SK-N-SH (cell line): ENCODE measurements at regions not wholly inside any gene's neighbourhood (a gene's known extent, or its start where the extent isn't known, plus 50 kb on each side); places are given as distances from the start of the nearest gene placed in this dataset.
"Not testable (repeated sequence)": the region's sequence is repeated elsewhere in the genome, so short reads cannot be mapped to it uniquely, and the experiment has no call there.

Experiments used
- CTCF ChIA-PET: fragments of 300-600, 350-600 bp; formaldehyde crosslinking; extraction: SDS; loops from one replicate; lab custom pipeline; 2021; lab: Yijun Ruan, JAX
- POLR2A ChIA-PET: fragments of 350-600 bp; sonication (Branson Sonifier 250); formaldehyde crosslinking; extraction: SDS; loops from one replicate; lab custom pipeline; 2020; ENCODE audit warnings: antibody characterized with exemption, inconsistent platforms; lab: Yijun Ruan, JAX
- DNase-seq: peaks from one replicate; pipeline ENCODE4 v3.0.0; 2012
- H2AFZ ChIP-seq: fragments of 200-600 bp; sonication (generic); 2 replicates; pipeline ENCODE4 v1.8.1; 2016; ENCODE audit warnings: antibody characterized with exemption, mild to moderate bottlenecking, low read depth
- H3F3A ChIP-seq: fragments of 200-600 bp; sonication (generic); replicated peaks from 2 replicates; pipeline ENCODE3; 2016; ENCODE audit warnings: antibody characterized with exemption, mild to moderate bottlenecking; ENCODE audit not compliant: insufficient read depth
- H3K27ac ChIP-seq, 2 experiments: fragments of 200-500 bp in 1 of 2; fragments of 200-600 bp in 1 of 2; sonication (Bioruptor generic) in 1 of 2; sonication (generic), shearing (Covaris generic) in 1 of 2; 2 replicates each; pipeline versions ENCODE4 v1.5.1 to v1.6.1; 2014 to 2016; ENCODE audit warnings: low read depth in 2 of 2, inconsistent platforms in 1 of 2, low read length in 1 of 2, mild to moderate bottlenecking in 1 of 2, mixed read lengths in 1 of 2
- H3K27me3 ChIP-seq: fragments of 200-600 bp; sonication (generic), shearing (Covaris generic); 2 replicates; pipeline ENCODE4 v1.6.1; 2016; ENCODE audit warnings: mixed run types; ENCODE audit not compliant: insufficient read depth
- H3K36me3 ChIP-seq, 2 experiments: fragments of 200-500 bp in 1 of 2; fragments of 200-600 bp in 1 of 2; sonication (Bioruptor generic) in 1 of 2; sonication (generic) in 1 of 2; replicated peaks in 1 of 2; 2 replicates each; pipeline versions ENCODE3 to v1.5.1; 2014 to 2016; ENCODE audit warnings: low read length in 1 of 2, mild to moderate bottlenecking in 1 of 2; ENCODE audit not compliant: insufficient read depth in 2 of 2, control insufficient read depth in 1 of 2
- H3K4me1 ChIP-seq, 2 experiments: fragments of 200-500 bp in 1 of 2; fragments of 200-600 bp in 1 of 2; sonication (Bioruptor generic) in 1 of 2; sonication (generic), shearing (Covaris generic) in 1 of 2; 2 replicates each; pipeline versions ENCODE4 v1.5.1 to v1.6.1; 2014 to 2016; ENCODE audit warnings: low read depth in 1 of 2, low read length in 1 of 2, mixed run types in 1 of 2; ENCODE audit not compliant: insufficient read depth in 2 of 2, control insufficient read depth in 1 of 2
- H3K4me2 ChIP-seq: fragments of 200-600 bp; sonication (generic), shearing (Covaris generic); 2 replicates; pipeline ENCODE4 v1.6.1; 2017; ENCODE audit warnings: mixed run types
- H3K4me3 ChIP-seq, 2 experiments: fragments of 200-500 bp in 1 of 2; fragments of 200-600 bp in 1 of 2; sonication (Bioruptor generic) in 1 of 2; sonication (generic), shearing (Covaris generic) in 1 of 2; 2 replicates each; pipeline versions ENCODE4 v1.5.1 to v1.8.1; 2014 to 2016; ENCODE audit warnings: low read depth in 2 of 2, inconsistent platforms in 1 of 2, low read length in 1 of 2, mild to moderate bottlenecking in 1 of 2, mixed read lengths in 1 of 2, moderate library complexity in 1 of 2
- H3K79me2 ChIP-seq: fragments of 200-600 bp; sonication (generic); 2 replicates; pipeline ENCODE4 v1.8.1; 2017; ENCODE audit warnings: mild to moderate bottlenecking; ENCODE audit not compliant: insufficient read depth
- H3K9ac ChIP-seq: fragments of 200-600 bp; sonication (generic); 2 replicates; pipeline ENCODE4 v1.6.1; 2017; ENCODE audit warnings: mixed run types
- H3K9me2 ChIP-seq: fragments of 200-600 bp; sonication (generic); 2 replicates; pipeline ENCODE4 v1.6.1; 2017; ENCODE audit warnings: mixed run types
- H3K9me3 ChIP-seq: fragments of 200-600 bp; sonication (generic); 2 replicates; pipeline ENCODE4 v1.6.1; 2017; ENCODE audit warnings: mixed run types, mild to moderate bottlenecking, moderate library complexity
- H4K20me1 ChIP-seq: fragments of 200-600 bp; sonication (generic); 2 replicates; pipeline ENCODE4 v1.6.1; 2017; ENCODE audit warnings: mild to moderate bottlenecking, mixed run types; ENCODE audit not compliant: insufficient read depth
- FOXM1 ChIP-seq: IDR thresholded peaks from 2 replicates; pipeline ENCODE4 v1.4.0; 2012; ENCODE audit warnings: low read depth, mild to moderate bottlenecking
- MXI1 ChIP-seq: IDR thresholded peaks from 2 replicates; pipeline ENCODE4 v1.6.1; 2012; ENCODE audit warnings: mild to moderate bottlenecking, low read depth, low read length, improper control_type of control experiment
- NRF1 ChIP-seq: IDR thresholded peaks from 2 replicates; pipeline ENCODE4 v1.6.1; 2012; ENCODE audit warnings: low read depth, mild to moderate bottlenecking, low read length
- POLR2AphosphoS5 ChIP-seq: IDR thresholded peaks from 2 replicates; pipeline ENCODE4 v1.6.1; 2012; ENCODE audit warnings: low read depth, low read length
- RAD21 ChIP-seq: IDR thresholded peaks from 2 replicates; pipeline ENCODE4 v1.6.1; 2012; ENCODE audit warnings: mild to moderate bottlenecking, low read length
- SMC3 ChIP-seq: IDR thresholded peaks from 2 replicates; pipeline ENCODE4 v1.6.1; 2012; ENCODE audit warnings: low read depth, low read length, improper control_type of control experiment
- TAF1 ChIP-seq: IDR thresholded peaks from 2 replicates; pipeline ENCODE4 v1.6.1; 2012; ENCODE audit warnings: low read depth, mild to moderate bottlenecking, low read length, moderate library complexity, borderline replicate concordance
- TEAD4 ChIP-seq: IDR thresholded peaks from 2 replicates; pipeline ENCODE4 v1.4.0; 2012; ENCODE audit warnings: mild to moderate bottlenecking, borderline replicate concordance; ENCODE audit not compliant: insufficient read depth
- WGBS: methylation state at CpG from one replicate; pipeline ENCODE4 v1.1.6; 2017; ENCODE audit warnings: low lambda C conversion rate; 5-methylcytosine and 5-hydroxymethylcytosine counted together
- TF ChIP-seq, protein P1 (sequence below): fragments of 150-350 bp; IDR thresholded peaks from 2 replicates; pipeline ENCODE4 v1.6.1; 2016; ENCODE audit warnings: mild to moderate bottlenecking, low read depth, low read length

DNA sequence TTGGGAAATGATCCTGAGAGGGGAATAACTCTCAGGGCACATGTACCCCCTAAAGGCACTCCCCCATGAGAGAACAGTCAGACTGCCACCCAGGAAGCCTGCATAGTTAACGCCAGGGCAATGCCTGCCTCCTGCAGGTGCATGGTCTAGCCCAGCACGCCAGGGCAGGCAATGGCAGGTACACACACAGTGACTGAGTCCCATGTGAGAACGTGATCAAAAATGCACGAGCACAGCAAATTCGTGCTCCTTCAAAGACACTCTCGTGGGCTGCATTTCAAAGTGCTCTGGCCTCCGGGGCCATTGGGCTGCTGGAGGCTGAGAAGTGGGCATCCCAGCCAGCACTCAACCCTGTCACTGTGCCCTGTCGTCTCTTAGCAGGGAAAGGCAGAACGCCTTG, 79.7 kb downstream of the SHANK2 start (continued):
- TF ChIP-seq, protein P1, sequence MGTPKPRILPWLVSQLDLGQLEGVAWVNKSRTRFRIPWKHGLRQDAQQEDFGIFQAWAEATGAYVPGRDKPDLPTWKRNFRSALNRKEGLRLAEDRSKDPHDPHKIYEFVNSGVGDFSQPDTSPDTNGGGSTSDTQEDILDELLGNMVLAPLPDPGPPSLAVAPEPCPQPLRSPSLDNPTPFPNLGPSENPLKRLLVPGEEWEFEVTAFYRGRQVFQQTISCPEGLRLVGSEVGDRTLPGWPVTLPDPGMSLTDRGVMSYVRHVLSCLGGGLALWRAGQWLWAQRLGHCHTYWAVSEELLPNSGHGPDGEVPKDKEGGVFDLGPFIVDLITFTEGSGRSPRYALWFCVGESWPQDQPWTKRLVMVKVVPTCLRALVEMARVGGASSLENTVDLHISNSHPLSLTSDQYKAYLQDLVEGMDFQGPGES: no peak
- no peak for TF ChIP-seq TEAD4
- no peak for TF ChIP-seq SMC3
- TF ChIP-seq POLR2AphosphoS5: no peak
- TF ChIP-seq, all 33 proteins: peak for 0

DNA sequence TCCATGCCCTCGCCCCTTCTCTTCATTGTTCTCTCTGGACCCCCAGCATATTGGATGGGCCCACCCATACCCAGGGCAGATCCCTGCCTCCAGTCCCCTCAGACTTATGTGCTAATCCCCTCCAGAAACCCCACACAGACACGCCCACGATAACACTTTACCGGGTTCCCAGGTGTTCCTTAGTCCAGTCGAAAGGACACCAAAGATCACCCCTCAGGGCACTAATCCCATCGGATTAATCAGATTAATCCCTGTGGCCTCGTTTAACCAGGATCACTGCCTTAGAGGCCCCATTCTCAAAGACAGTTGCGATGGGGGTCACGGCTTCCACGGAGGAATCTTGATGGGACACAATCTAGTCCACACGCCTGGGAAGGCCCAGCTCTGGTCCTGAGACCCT, 80.8 kb downstream of the SHANK2 start:
- Histone ChIP-seq H3K4me2 (no peak overlapping the region), H4K20me1 (no peaks in the 10 kb centered on the region), H3K9ac (no peak overlapping the region), H3K4me1 (no peaks in the 10 kb centered on the region), H3K9me2 (no peaks in the 10 kb centered on the region), H3K9me3 (no peaks in the 10 kb centered on the region), H3K36me3 (no peaks in the 10 kb centered on the region), H3K79me2 (no peaks in the 10 kb centered on the region), H2AFZ (no peak overlapping the region), H3F3A (no peaks in the 10 kb centered on the region), H3K4me3 (no peak overlapping the region), H3K27ac (no peak overlapping the region), H3K27me3 (no peaks in the 10 kb centered on the region)
- TF ChIP-seq TAF1: no peak
- no peak for TF ChIP-seq RAD21
- TF ChIP-seq NRF1: no peak
- POLR2A ChIA-PET: no interaction called here
- 51% methylated on average over 11 of the region's 11 CpGs for WGBS
- CTCF ChIA-PET: no interaction called here
- no peak for DNase-seq

DNA sequence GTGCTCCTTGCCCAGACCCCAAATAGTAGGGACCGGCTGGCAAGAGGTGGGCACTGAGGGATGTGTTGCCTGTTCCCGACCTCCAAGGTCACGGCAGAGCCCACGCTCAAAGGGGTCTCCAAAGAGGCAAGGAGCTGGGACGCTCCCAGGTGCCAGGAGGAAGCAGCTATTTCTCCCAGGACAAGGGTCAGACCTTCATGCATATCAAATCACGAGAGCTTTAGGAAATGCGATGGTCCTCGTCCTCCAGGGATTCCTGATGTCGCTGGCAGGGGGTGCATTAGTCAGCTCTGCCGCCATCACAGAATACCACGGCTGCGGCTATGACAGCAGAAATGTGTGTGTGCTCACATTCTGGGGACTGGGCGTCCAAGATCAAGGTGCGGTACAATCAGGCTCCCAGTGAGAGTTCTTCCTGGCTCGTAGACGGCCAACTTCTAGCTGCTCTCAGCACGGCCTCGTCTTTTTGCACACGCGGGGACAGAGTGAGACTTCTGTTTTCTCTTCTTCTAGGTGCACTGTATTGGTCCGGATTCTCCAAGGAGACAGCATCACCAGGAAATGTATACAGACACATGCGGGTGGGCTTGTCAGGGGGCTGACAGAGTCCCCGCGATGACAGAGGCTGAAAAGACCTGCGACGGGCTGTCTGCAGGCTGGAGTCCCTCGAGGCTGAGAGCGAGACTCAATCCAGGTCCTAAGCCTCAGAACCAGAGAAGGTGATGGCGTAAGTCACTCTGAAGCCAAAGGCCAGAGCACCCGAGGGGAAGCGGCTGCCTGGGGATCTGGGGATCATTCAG, 81.6 kb downstream of the SHANK2 start:
- TF ChIP-seq TEAD4: no peak
- Histone ChIP-seq H3K4me3 (no peak overlapping the region), H2AFZ (no peak overlapping the region), H3K27ac (no peak overlapping the region), H3K4me2 (no peak overlapping the region), H3K79me2 (no peaks in the 10 kb centered on the region), H3K9ac (no peak overlapping the region), H3K9me2 (no peaks in the 10 kb centered on the region), H3F3A (no peaks in the 10 kb centered on the region), H3K9me3 (no peaks in the 10 kb centered on the region), H4K20me1 (no peaks in the 10 kb centered on the region), H3K27me3 (no peaks in the 10 kb centered on the region), H3K4me1 (no peaks in the 10 kb centered on the region), H3K36me3 (no peaks in the 10 kb centered on the region)
- ChIA-PET POLR2A (no interaction called here), CTCF (no interaction called here)
- WGBS: 66% methylated on average over 26 of the region's 31 CpGs
- no peak for DNase-seq

DNA sequence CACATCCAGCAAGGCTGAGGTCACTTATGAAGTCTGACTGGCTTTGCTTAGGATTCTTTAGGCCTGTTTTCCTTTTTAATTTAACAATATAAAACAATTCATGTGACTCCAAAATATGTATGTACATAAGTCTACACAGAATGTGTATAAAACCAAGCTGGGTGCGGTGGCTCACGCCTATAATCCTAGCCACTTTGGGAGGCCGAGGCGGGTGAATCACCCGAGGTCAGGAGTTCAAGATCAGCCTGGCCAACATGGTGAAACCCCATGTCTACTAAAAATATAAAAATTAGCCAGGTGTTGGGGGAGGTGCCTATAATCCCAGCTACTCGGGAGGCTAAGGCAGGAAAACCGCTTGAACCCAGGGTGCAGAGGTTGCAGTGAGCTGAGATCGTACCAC, 83.1 kb downstream of the SHANK2 start:
- no peak overlapping the region for H2AFZ ChIP-seq
- no peaks in the 10 kb centered on the region for H3K79me2 ChIP-seq
- H3K4me3 ChIP-seq: no peak overlapping the region
- no peaks in the 10 kb centered on the region for H3K9me3 ChIP-seq
- no peaks in the 10 kb centered on the region for H3K4me1 ChIP-seq
- H3K9me2 ChIP-seq: no peaks in the 10 kb centered on the region
- POLR2A ChIA-PET: no interaction called here
- no peak overlapping the region for H3K9ac ChIP-seq
- no peaks in the 10 kb centered on the region for H3K36me3 ChIP-seq
- H3K27ac ChIP-seq: no peak overlapping the region
- no peaks in the 10 kb centered on the region for H3F3A ChIP-seq
- TF ChIP-seq MXI1: no peak
- TF ChIP-seq FOXM1: no peak
- TF ChIP-seq, all 33 proteins: peak for 0
- Histone ChIP-seq H3K4me2 (no peak overlapping the region), H3K27me3 (no peaks in the 10 kb centered on the region), H4K20me1 (no peaks in the 10 kb centered on the region)
- CTCF ChIA-PET: no interaction called here
- WGBS: 47% methylated on average over 8 of the region's 8 CpGs
- no peak for DNase-seq

DNA sequence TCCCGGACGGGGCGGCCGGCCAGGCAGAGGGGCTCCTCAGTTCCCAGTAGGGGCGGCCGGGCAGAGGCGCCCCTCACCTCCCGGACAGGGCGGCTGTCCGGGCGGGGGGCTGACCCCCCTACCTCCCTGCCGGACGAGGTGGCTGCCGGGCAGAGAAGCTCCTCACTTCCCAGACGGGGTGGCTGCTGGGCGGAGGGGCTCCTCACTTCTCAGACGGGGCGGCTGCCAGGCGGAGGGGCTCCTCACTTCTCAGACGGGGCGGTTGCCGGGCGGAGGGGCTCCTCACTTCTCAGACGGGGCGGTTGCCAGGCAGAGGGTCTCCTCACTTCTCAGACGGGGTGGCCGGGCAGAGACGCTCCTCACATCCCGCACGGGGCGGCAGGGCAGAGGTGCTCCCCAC, 84.6 kb downstream of the SHANK2 start:
- H2AFZ ChIP-seq, H3K27me3 ChIP-seq, H3K9me3 ChIP-seq, H3K9ac ChIP-seq, DNase-seq, H3K36me3 ChIP-seq, H4K20me1 ChIP-seq, H3K4me3 ChIP-seq, H3K9me2 ChIP-seq, CTCF ChIA-PET, H3K27ac ChIP-seq, H3K4me2 ChIP-seq, H3K79me2 ChIP-seq, POLR2A ChIA-PET, H3F3A ChIP-seq, H3K4me1 ChIP-seq: not testable (repeated sequence)
- WGBS: 75% methylated on average over 5 of the region's 31 CpGs
